H1 (cell line): ENCODE measurements at regions not wholly inside any gene's neighbourhood (a gene's known extent, or its start where the extent isn't known, plus 50 kb on each side); places are given as distances from the start of the nearest gene placed in this dataset.

Source experiments
- CTCF ChIA-PET: fragments of 300-600 bp; sonication (Branson Sonifier 250); formaldehyde crosslinking; loops from one replicate; lab custom pipeline; 2021; ENCODE audit not compliant: partially characterized antibody; lab: Charles Lee
- POLR2A ChIA-PET: fragments of 300-600 bp; sonication (Branson Sonifier 250); formaldehyde crosslinking; loops from one replicate; lab custom pipeline; 2021; ENCODE audit warnings: inconsistent platforms; ENCODE audit not compliant: partially characterized antibody; lab: Charles Lee
- DNase-seq, 2 experiments: peaks; one replicate each; pipeline versions ENCODE4 v3.0.0 to v3.0.0-alpha.2; 2010 to 2022; ENCODE audit warnings: low spot score in 2 of 2, low read depth in 1 of 2, mixed read lengths in 1 of 2
- FAIRE-seq: peaks from 2 replicates; lab custom pipeline; 2011; peaks lifted over from hg19 to GRCh38; lab: Jason Lieb, UNC
- H2AFZ ChIP-seq: 2 replicates; pipeline ENCODE4 v1.8.1; 2012; ENCODE audit warnings: low read length, inconsistent platforms
- H2AK5ac ChIP-seq: 2 replicates; pipeline ENCODE4 v1.6.1; 2013; ENCODE audit warnings: low read depth, low read length
- H2BK120ac ChIP-seq: replicated peaks from 2 replicates; pipeline ENCODE3; 2013; ENCODE audit warnings: low read depth, low read length, inconsistent platforms
- H2BK12ac ChIP-seq: 2 replicates; pipeline ENCODE4 v1.6.1; 2013; ENCODE audit warnings: low read depth, low read length
- H2BK15ac ChIP-seq: 2 replicates; pipeline ENCODE4 v1.6.1; 2013; ENCODE audit warnings: low read length
- H2BK20ac ChIP-seq: 2 replicates; pipeline ENCODE4 v1.6.1; 2013; ENCODE audit warnings: low read length
- H2BK5ac ChIP-seq: 2 replicates; pipeline ENCODE4 v1.6.1; 2013; ENCODE audit warnings: low read depth, low read length
- H3K14ac ChIP-seq: 2 replicates; pipeline ENCODE4 v1.6.1; 2013; ENCODE audit warnings: inconsistent platforms; ENCODE audit not compliant: insufficient read length
- H3K18ac ChIP-seq: 2 replicates; pipeline ENCODE4 v1.6.1; 2013; ENCODE audit warnings: low read length; ENCODE audit errors: extremely low read depth
- H3K23ac ChIP-seq: 2 replicates; pipeline ENCODE4 v1.6.1; 2013; ENCODE audit warnings: inconsistent platforms; ENCODE audit not compliant: insufficient read length
- H3K23me2 ChIP-seq: 2 replicates; pipeline ENCODE4 v1.6.1; 2013; ENCODE audit warnings: low read depth, low read length
- H3K27ac ChIP-seq: 2 replicates; pipeline ENCODE4 v1.6.1; 2011; ENCODE audit warnings: low read depth, low read length, inconsistent platforms
- H3K27me3 ChIP-seq, 4 experiments: replicated peaks in 1 of 4; 1 replicate in 1 of 4; 2 replicates in 3 of 4; pipeline versions ENCODE4 v1.6.1 to v1.8.1; 2011 to 2013; ENCODE audit warnings: low read length in 3 of 4, mild to moderate bottlenecking in 3 of 4, inconsistent platforms in 2 of 4, mixed read lengths in 2 of 4, moderate library complexity in 1 of 4; ENCODE audit not compliant: control insufficient read depth in 3 of 4, insufficient read depth in 3 of 4; ENCODE audit errors: extremely low read depth in 1 of 4
- H3K36me3 ChIP-seq, 4 experiments: 2 replicates each; pipeline versions ENCODE4 v1.6.1 to v1.8.1; 2011 to 2013; ENCODE audit warnings: mild to moderate bottlenecking in 4 of 4, low read length in 3 of 4, moderate library complexity in 2 of 4, control low read depth in 1 of 4, inconsistent platforms in 1 of 4; ENCODE audit not compliant: insufficient read depth in 4 of 4, control insufficient read depth in 2 of 4
- H3K4ac ChIP-seq: replicated peaks from 2 replicates; pipeline ENCODE3; 2013; ENCODE audit warnings: low read length, low read depth, mixed read lengths, inconsistent platforms; ENCODE audit not compliant: insufficient read length
- H3K4me1 ChIP-seq, 4 experiments: replicated peaks in 1 of 4; 1 replicate in 1 of 4; 2 replicates in 3 of 4; pipeline versions ENCODE4 v1.6.1 to v1.8.1; 2011 to 2013; ENCODE audit warnings: low read length in 3 of 4, inconsistent platforms in 2 of 4, mixed read lengths in 1 of 4; ENCODE audit not compliant: insufficient read depth in 4 of 4, control insufficient read depth in 3 of 4
- H3K4me2 ChIP-seq, 2 experiments: 2 replicates each; pipeline versions ENCODE4 v1.6.1 to v1.8.1; 2011 to 2013; ENCODE audit warnings: low read depth in 2 of 2, low read length in 2 of 2, control low read depth in 1 of 2, inconsistent platforms in 1 of 2, mild to moderate bottlenecking in 1 of 2; ENCODE audit not compliant: insufficient read depth in 1 of 2
- H3K4me3 ChIP-seq, 4 experiments: fragments of 200-600, 300-600 bp in 1 of 4; sonication (generic), shearing (Covaris generic), sonication (Bioruptor Twin) in 1 of 4; 2 replicates each; pipeline versions ENCODE4 v1.5.1 to v1.8.1; 2011 to 2016; ENCODE audit warnings: low read length in 4 of 4, low read depth in 3 of 4, control low read depth in 2 of 4, inconsistent platforms in 2 of 4, mild to moderate bottlenecking in 2 of 4, mixed read lengths in 1 of 4, moderate library complexity in 1 of 4; ENCODE audit not compliant: insufficient read depth in 2 of 4; ENCODE audit errors: extremely low read depth in 1 of 4
- H3K56ac ChIP-seq: replicated peaks from 2 replicates; pipeline ENCODE3; 2013; ENCODE audit warnings: low read depth, mild to moderate bottlenecking, mixed read lengths, low read length, inconsistent platforms; ENCODE audit not compliant: insufficient read length
- H3K79me1 ChIP-seq: 2 replicates; pipeline ENCODE4 v1.6.1; 2013; ENCODE audit warnings: low read depth, low read length, control low read depth
- H3K79me2 ChIP-seq, 2 experiments: 2 replicates each; pipeline versions ENCODE4 v1.6.1 to v1.8.1; 2012 to 2013; ENCODE audit warnings: low read length in 2 of 2, mild to moderate bottlenecking in 2 of 2, inconsistent platforms in 1 of 2; ENCODE audit not compliant: insufficient read depth in 2 of 2, control insufficient read depth in 1 of 2
- H3K9ac ChIP-seq, 4 experiments: replicated peaks in 1 of 4; 1 replicate in 1 of 4; 2 replicates in 3 of 4; pipeline versions ENCODE4 v1.6.1 to v1.8.1; 2011 to 2013; ENCODE audit warnings: low read depth in 3 of 4, low read length in 3 of 4, control low read depth in 2 of 4, mild to moderate bottlenecking in 2 of 4, moderate library complexity in 2 of 4, inconsistent platforms in 1 of 4; ENCODE audit errors: extremely low read depth in 1 of 4
- H3K9me3 ChIP-seq, 2 experiments: 2 replicates each; pipeline versions ENCODE4 v1.6.1 to v1.8.1; 2012 to 2013; ENCODE audit warnings: mild to moderate bottlenecking in 2 of 2, moderate library complexity in 2 of 2, control low read depth in 1 of 2, inconsistent platforms in 1 of 2, low read depth in 1 of 2, low read length in 1 of 2, mixed read lengths in 1 of 2; ENCODE audit not compliant: insufficient read depth in 2 of 2
- H4K20me1 ChIP-seq, 2 experiments: replicated peaks in 1 of 2; 2 replicates each; pipeline versions ENCODE3 to v1.8.1; 2011 to 2013; ENCODE audit warnings: inconsistent platforms in 2 of 2, low read length in 2 of 2, mild to moderate bottlenecking in 1 of 2; ENCODE audit not compliant: insufficient read depth in 2 of 2, control insufficient read depth in 1 of 2
- H4K5ac ChIP-seq: 2 replicates; pipeline ENCODE4 v1.6.1; 2013; ENCODE audit warnings: low read length, low read depth, mixed read lengths, inconsistent platforms; ENCODE audit not compliant: insufficient read length
- H4K8ac ChIP-seq: 2 replicates; pipeline ENCODE4 v1.8.0; 2013; ENCODE audit warnings: mild to moderate bottlenecking, moderate library complexity, low read length, inconsistent platforms; ENCODE audit not compliant: insufficient read depth; ENCODE audit errors: extremely low read depth
- H4K91ac ChIP-seq: replicated peaks from 2 replicates; pipeline ENCODE3; 2013; ENCODE audit warnings: low read length, mixed read lengths, inconsistent platforms; ENCODE audit not compliant: insufficient read length
- NRF1 ChIP-seq: IDR thresholded peaks from 2 replicates; pipeline ENCODE4 v1.6.1; 2011; ENCODE audit warnings: mild to moderate bottlenecking, low read depth, low read length, improper control_type of control experiment
- WGBS, 2 experiments: shearing (Covaris generic) in 1 of 2; methylation state at CpG; one replicate each; pipeline versions ENCODE4 v1.1.6 to v1.1.7; 2013 to 2015; ENCODE audit warnings: low lambda C conversion rate in 2 of 2, mixed read lengths in 2 of 2, inconsistent platforms in 1 of 2, low coverage in 1 of 2, missing lambda C conversion rate in 1 of 2; ENCODE audit not compliant: insufficient replicate concordance in 2 of 2, insufficient coverage in 1 of 2, insufficient read length in 1 of 2; ENCODE audit errors: extremely low coverage in 1 of 2, missing lambda C conversion rate in 1 of 2; 5-methylcytosine and 5-hydroxymethylcytosine counted together

DNA sequence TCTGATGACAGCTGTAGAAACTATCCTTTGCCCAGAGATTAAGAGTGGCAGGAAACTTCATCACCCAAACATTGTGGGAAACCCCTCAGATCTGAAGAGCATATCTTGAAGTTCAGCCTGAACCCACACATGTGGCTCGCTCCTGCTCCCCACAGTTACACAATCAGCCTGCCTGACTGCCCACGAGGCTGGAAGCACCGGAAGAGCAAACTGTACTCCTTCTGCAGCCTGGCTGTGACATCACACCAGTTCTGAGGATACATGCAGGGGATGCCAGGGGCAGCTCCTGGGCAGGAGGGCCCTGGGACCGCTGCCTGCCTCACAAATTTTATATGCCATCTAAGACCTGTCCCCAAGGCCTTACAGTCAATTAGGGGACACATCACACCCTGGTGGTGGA is 444.4 kb downstream of the BUD13 start:
- no peak overlapping the region for H2BK5ac ChIP-seq
- no peak for TF ChIP-seq NRF1
- H3K9ac ChIP-seq: no peak overlapping the region
- FAIRE-seq (no peak), DNase-seq (no peak)
- CTCF ChIA-PET: interaction anchor here (1.0 to 1.7 kb wide), 2 partner anchors 15 to 28 kb away, joined by 3 to 4 read pairs; no protein-coding TSS in a partner anchor
- WGBS, 2 experiments: 95% methylated on average over 4 of the region's 4 CpGs; no CpG with 5 or more reads in 1 of the 2 experiments
- H3K14ac ChIP-seq: no peak overlapping the region
- no peak overlapping the region for H2BK15ac ChIP-seq
- H3K4me3 ChIP-seq: no peak overlapping the region
- H2AFZ ChIP-seq: no peak overlapping the region
- no peaks in the 10 kb centered on the region for H3K4me1 ChIP-seq
- no peak overlapping the region for H2BK120ac ChIP-seq
- no peak overlapping the region for H3K23ac ChIP-seq
- H3K79me2 ChIP-seq: no peaks in the 10 kb centered on the region
- no peak overlapping the region for H3K56ac ChIP-seq
- no peaks in the 10 kb centered on the region; a peak in 1 of 7 replicates for H3K27me3 ChIP-seq
- no peak overlapping the region for H4K5ac ChIP-seq
- no peak overlapping the region for H3K18ac ChIP-seq
- no peak overlapping the region for H2AK5ac ChIP-seq
- no peak overlapping the region for H4K8ac ChIP-seq
- POLR2A ChIA-PET: no interaction called here
- H3K4ac ChIP-seq: no peak overlapping the region
- no peaks in the 10 kb centered on the region for H3K36me3 ChIP-seq
- no peak overlapping the region for H3K27ac ChIP-seq
- no peak overlapping the region for H4K91ac ChIP-seq
- no peak overlapping the region for H2BK12ac ChIP-seq
- H2BK20ac ChIP-seq: no peak overlapping the region
- H3K23me2 ChIP-seq: no peaks in the 10 kb centered on the region; the same call in 1 of the 2 replicates
- no peak overlapping the region for H3K4me2 ChIP-seq
- no peaks in the 10 kb centered on the region for H4K20me1 ChIP-seq
- no peaks in the 10 kb centered on the region for H3K9me3 ChIP-seq
- 0 out of 2 replicates have a peak, but pooled peaks cover 3% of the 10 kb centered on the region for H3K79me1 ChIP-seq
